SK-N-SH treated with all-trans-retinoic acid at 6 μM for 48 hours (cell line): ENCODE measurements at regions not wholly inside any gene's neighbourhood (a gene's known extent, or its start where the extent isn't known, plus 50 kb on each side); places are given as distances from the start of the nearest gene placed in this dataset.
A peak's percentile ranks its signal among the peaks of the same experiment; 100 is the strongest.

Source experiments
- ATAC-seq: fragments of 200-7000 bp; cut with Tn5 transposase; 3 replicates; pipeline ENCODE4 v1.9.1; 2020; ENCODE audit warnings: mild to moderate bottlenecking, moderate library complexity
- ARNTL ChIP-seq: fragments of 450-650 bp; formaldehyde crosslinking; IDR thresholded peaks from 2 replicates; pipeline ENCODE4 v1.5.0; 2020; ENCODE audit warnings: low read depth, mild to moderate bottlenecking, moderate library complexity, borderline replicate concordance
- BACH2 ChIP-seq: fragments of 250-450 bp; sonication (Bioruptor Pico); IDR thresholded peaks from 2 replicates; pipeline ENCODE4 v1.9.0; 2021; ENCODE audit warnings: mild to moderate bottlenecking, borderline replicate concordance
- CSDC2 ChIP-seq: fragments of 250-450 bp; sonication (Bioruptor Pico); IDR thresholded peaks from 2 replicates; pipeline ENCODE4 v1.5.0; 2020; ENCODE audit warnings: mild to moderate bottlenecking, moderate library complexity
- ESRRG ChIP-seq: fragments of 250-450 bp; sonication (Bioruptor Pico); IDR thresholded peaks from 2 replicates; pipeline ENCODE4 v1.6.1; 2021; ENCODE audit warnings: mild to moderate bottlenecking
- GLIS3 ChIP-seq: fragments of 250-450 bp; sonication (Bioruptor Pico); IDR thresholded peaks from 2 replicates; pipeline ENCODE4 v1.5.0; 2020; ENCODE audit warnings: mild to moderate bottlenecking, moderate library complexity
- ISL1 ChIP-seq: fragments of 250-450 bp; sonication (Bioruptor Pico); IDR thresholded peaks from 2 replicates; pipeline ENCODE4 v2.1.2; 2022; ENCODE audit warnings: mild to moderate bottlenecking, moderate library complexity
- OSR1 ChIP-seq: fragments of 250-450 bp; sonication (Bioruptor Pico); IDR thresholded peaks from 2 replicates; pipeline ENCODE4 v1.8.0; 2022; ENCODE audit warnings: moderate library complexity, mild to moderate bottlenecking, inconsistent platforms
- RARB ChIP-seq: fragments of 250-450 bp; sonication (Bioruptor Pico); IDR thresholded peaks from 2 replicates; pipeline ENCODE4 v1.8.0; 2021; ENCODE audit warnings: mild to moderate bottlenecking, moderate library complexity
- SNAI2 ChIP-seq: fragments of 250-450 bp; sonication (Bioruptor Pico); IDR thresholded peaks from 2 replicates; pipeline ENCODE4 v1.5.0; 2020; ENCODE audit warnings: mild to moderate bottlenecking, moderate library complexity
- TOX ChIP-seq: fragments of 250-450 bp; sonication (Bioruptor Pico); IDR thresholded peaks from 2 replicates; pipeline ENCODE4 v1.8.0; 2021; ENCODE audit warnings: mild to moderate bottlenecking, moderate library complexity, borderline replicate concordance
- ZC3H10 ChIP-seq: fragments of 250-450 bp; sonication (Bioruptor Pico); IDR thresholded peaks from 2 replicates; pipeline ENCODE4 v1.5.1; 2021; ENCODE audit warnings: mild to moderate bottlenecking, moderate library complexity
- ZFP3 ChIP-seq: fragments of 250-450 bp; sonication (Bioruptor Pico); IDR thresholded peaks from 2 replicates; pipeline ENCODE4 v1.5.0; 2020; ENCODE audit warnings: mild to moderate bottlenecking, moderate library complexity
- ZFP30 ChIP-seq: fragments of 450-650 bp; formaldehyde crosslinking; IDR thresholded peaks from 2 replicates; pipeline ENCODE4 v1.5.0; 2022; ENCODE audit warnings: mild to moderate bottlenecking, moderate library complexity
- ZNF565 ChIP-seq: fragments of 450-650 bp; formaldehyde crosslinking; conservative IDR thresholded peaks from 2 replicates; pipeline ENCODE4 v1.5.0; 2020; ENCODE audit warnings: low read depth, mild to moderate bottlenecking, moderate library complexity
- ZNF70 ChIP-seq: fragments of 450-650 bp; formaldehyde crosslinking; IDR thresholded peaks from 2 replicates; pipeline ENCODE4 v1.5.0; 2020; ENCODE audit warnings: mild to moderate bottlenecking, moderate library complexity
- ZNF8 ChIP-seq: fragments of 450-650 bp; formaldehyde crosslinking; IDR thresholded peaks from 2 replicates; pipeline ENCODE4 v1.5.0; 2020; ENCODE audit warnings: mild to moderate bottlenecking, moderate library complexity
- TF ChIP-seq, protein P1 (sequence below): fragments of 250-450 bp; sonication (Bioruptor Pico); IDR thresholded peaks from 2 replicates; pipeline ENCODE4 v1.5.1; 2021; ENCODE audit warnings: mild to moderate bottlenecking, moderate library complexity
- TF ChIP-seq, protein P2 (sequence below): fragments of 250-450 bp; sonication (Bioruptor Pico); IDR thresholded peaks from 2 replicates; pipeline ENCODE4 v1.5.1; 2020; ENCODE audit warnings: low read depth, mild to moderate bottlenecking, moderate library complexity
- TF ChIP-seq, protein P3 (sequence below): fragments of 250-450 bp; sonication (Bioruptor Pico); IDR thresholded peaks from 2 replicates; pipeline ENCODE4 v1.8.0; 2020; ENCODE audit warnings: mild to moderate bottlenecking, moderate library complexity, borderline replicate concordance
- TF ChIP-seq, protein P4 (sequence below): fragments of 250-450 bp; sonication (Bioruptor Pico); IDR thresholded peaks from 2 replicates; pipeline ENCODE4 v1.5.0; 2020; ENCODE audit warnings: mild to moderate bottlenecking, moderate library complexity

DNA sequence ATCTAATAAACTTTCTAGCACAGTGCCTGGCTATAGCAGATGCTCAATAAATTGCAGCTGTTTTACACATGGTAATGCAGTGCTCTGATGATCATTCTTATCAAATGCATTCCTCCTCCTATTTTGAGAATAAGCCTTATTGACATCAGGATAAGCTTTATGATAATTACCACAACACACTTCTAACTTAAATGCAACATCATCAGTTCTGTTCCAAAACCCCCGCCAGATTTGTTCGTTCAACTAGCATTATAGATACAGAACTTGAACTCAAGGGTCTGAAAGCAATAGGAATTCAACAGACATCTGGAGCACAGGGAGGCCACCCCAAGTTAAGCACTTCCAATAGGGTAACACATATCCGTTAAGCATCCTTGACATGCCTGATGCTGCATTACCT lies 684.4 kb upstream of the LMCD1 start:
- ATAC-seq, result no peak
- TF ChIP-seq ESRRG (CRISPR knock-in tag), result no peak
- no peak for TF ChIP-seq GLIS3 (CRISPR knock-in tag)
- TF ChIP-seq, protein P1, sequence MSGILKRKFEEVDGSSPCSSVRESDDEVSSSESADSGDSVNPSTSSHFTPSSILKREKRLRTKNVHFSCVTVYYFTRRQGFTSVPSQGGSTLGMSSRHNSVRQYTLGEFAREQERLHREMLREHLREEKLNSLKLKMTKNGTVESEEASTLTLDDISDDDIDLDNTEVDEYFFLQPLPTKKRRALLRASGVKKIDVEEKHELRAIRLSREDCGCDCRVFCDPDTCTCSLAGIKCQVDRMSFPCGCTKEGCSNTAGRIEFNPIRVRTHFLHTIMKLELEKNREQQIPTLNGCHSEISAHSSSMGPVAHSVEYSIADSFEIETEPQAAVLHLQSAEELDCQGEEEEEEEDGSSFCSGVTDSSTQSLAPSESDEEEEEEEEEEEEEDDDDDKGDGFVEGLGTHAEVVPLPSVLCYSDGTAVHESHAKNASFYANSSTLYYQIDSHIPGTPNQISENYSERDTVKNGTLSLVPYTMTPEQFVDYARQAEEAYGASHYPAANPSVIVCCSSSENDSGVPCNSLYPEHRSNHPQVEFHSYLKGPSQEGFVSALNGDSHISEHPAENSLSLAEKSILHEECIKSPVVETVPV, result no peak

DNA sequence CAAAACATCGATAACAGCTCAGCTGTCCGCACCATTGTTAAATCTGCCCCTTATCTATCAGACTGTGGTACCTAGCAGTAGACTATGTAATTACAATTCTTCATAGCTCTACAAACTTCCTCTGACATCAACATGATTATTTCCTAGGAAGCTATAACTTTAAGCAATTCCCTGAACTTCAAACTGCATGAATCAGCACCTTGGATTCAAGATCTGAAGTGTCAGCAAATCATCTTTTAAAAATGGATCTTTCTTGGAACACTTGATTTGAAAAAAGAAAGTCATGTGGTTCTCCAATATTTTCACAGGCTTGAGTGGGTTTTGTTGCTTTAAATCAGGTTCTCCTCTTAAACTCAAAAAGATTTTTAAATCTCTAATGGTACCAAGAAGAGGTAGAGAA lies 680.7 kb upstream of the LMCD1 start:
- TF ChIP-seq CSDC2 (CRISPR knock-in tag) (no peak), ZC3H10 (no peak), GLIS3 (CRISPR knock-in tag) (no peak), OSR1 (CRISPR knock-in tag) (no peak)
- TF ChIP-seq, protein P1, result no peak
- no peak for ATAC-seq

DNA sequence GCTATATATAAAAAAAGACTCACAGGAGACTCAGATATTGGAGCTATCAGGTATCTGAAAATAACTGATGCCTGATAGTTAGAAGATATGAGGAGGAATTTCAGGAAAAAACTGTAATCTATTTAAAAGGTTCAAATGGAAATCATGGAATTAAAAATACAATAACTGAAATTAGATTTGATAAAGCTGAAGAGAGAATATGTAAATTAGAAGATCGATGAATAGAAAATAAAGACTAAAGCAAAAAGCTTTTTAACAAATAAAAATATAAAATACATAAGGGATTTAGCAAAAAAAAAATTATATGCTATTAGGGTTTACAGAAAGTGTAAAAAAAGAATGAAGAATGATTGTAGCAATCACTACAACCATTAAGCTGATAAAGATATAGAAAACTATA lies 679.8 kb upstream of the LMCD1 start:
- no peak for ATAC-seq
- TF ChIP-seq, protein P2, sequence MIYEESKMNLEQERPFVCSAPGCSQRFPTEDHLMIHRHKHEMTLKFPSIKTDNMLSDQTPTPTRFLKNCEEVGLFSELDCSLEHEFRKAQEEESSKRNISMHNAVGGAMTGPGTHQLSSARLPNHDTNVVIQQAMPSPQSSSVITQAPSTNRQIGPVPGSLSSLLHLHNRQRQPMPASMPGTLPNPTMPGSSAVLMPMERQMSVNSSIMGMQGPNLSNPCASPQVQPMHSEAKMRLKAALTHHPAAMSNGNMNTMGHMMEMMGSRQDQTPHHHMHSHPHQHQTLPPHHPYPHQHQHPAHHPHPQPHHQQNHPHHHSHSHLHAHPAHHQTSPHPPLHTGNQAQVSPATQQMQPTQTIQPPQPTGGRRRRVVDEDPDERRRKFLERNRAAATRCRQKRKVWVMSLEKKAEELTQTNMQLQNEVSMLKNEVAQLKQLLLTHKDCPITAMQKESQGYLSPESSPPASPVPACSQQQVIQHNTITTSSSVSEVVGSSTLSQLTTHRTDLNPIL (CRISPR knock-in tag), result no peak
- TF ChIP-seq, protein P3, sequence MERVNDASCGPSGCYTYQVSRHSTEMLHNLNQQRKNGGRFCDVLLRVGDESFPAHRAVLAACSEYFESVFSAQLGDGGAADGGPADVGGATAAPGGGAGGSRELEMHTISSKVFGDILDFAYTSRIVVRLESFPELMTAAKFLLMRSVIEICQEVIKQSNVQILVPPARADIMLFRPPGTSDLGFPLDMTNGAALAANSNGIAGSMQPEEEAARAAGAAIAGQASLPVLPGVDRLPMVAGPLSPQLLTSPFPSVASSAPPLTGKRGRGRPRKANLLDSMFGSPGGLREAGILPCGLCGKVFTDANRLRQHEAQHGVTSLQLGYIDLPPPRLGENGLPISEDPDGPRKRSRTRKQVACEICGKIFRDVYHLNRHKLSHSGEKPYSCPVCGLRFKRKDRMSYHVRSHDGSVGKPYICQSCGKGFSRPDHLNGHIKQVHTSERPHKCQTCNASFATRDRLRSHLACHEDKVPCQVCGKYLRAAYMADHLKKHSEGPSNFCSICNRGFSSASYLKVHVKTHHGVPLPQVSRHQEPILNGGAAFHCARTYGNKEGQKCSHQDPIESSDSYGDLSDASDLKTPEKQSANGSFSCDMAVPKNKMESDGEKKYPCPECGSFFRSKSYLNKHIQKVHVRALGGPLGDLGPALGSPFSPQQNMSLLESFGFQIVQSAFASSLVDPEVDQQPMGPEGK (CRISPR knock-in tag), result no peak
- TF ChIP-seq CSDC2 (CRISPR knock-in tag) (no peak), ZFP30 (peak; percentile 92)

DNA sequence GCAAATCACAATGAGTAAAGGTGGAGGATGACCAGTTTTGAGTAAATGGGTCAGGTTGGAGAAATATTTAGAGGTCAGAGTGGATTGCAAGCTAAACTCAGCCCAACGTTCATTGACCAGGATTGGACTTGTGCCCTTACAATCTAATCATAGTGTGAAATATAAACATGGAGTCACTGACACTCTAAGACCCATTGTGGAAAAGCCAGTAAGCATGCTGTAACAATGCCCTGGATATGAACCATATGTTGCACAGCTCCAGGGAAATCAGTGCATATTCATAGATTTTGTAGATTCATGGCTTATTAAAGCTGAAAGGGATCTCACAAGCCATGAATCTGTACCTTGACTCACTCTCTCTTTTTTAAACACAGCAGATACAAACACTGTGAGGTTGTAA lies 660.2 kb upstream of the LMCD1 start:
- no peak for ATAC-seq
- TF ChIP-seq TOX, result no peak
- TF ChIP-seq, protein P4, sequence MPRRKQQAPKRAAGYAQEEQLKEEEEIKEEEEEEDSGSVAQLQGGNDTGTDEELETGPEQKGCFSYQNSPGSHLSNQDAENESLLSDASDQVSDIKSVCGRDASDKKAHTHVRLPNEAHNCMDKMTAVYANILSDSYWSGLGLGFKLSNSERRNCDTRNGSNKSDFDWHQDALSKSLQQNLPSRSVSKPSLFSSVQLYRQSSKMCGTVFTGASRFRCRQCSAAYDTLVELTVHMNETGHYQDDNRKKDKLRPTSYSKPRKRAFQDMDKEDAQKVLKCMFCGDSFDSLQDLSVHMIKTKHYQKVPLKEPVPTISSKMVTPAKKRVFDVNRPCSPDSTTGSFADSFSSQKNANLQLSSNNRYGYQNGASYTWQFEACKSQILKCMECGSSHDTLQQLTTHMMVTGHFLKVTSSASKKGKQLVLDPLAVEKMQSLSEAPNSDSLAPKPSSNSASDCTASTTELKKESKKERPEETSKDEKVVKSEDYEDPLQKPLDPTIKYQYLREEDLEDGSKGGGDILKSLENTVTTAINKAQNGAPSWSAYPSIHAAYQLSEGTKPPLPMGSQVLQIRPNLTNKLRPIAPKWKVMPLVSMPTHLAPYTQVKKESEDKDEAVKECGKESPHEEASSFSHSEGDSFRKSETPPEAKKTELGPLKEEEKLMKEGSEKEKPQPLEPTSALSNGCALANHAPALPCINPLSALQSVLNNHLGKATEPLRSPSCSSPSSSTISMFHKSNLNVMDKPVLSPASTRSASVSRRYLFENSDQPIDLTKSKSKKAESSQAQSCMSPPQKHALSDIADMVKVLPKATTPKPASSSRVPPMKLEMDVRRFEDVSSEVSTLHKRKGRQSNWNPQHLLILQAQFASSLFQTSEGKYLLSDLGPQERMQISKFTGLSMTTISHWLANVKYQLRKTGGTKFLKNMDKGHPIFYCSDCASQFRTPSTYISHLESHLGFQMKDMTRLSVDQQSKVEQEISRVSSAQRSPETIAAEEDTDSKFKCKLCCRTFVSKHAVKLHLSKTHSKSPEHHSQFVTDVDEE, result no peak
- TF ChIP-seq ISL1 (CRISPR knock-in tag), result no peak
- no peak for TF ChIP-seq ESRRG (CRISPR knock-in tag)
- TF ChIP-seq ZNF565 (CRISPR knock-in tag), result no peak
- TF ChIP-seq RARB, result no peak
- TF ChIP-seq, protein P1, result no peak
- no peak for TF ChIP-seq ZFP30
- TF ChIP-seq ARNTL, result no peak
- no peak for TF ChIP-seq ZC3H10
- TF ChIP-seq SNAI2, result no peak
- TF ChIP-seq, protein P3 (CRISPR knock-in tag), result no peak
- no peak for TF ChIP-seq ZNF8
- no peak for TF ChIP-seq BACH2 (CRISPR knock-in tag)
- TF ChIP-seq CSDC2 (CRISPR knock-in tag), result no peak
- TF ChIP-seq ZNF70 (CRISPR knock-in tag), result no peak
- no peak for TF ChIP-seq ZFP3
